GM12873 (cell line): ENCODE measurements at regions not wholly inside any gene's neighbourhood (a gene's known extent, or its start where the extent isn't known, plus 50 kb on each side); places are given as distances from the start of the nearest gene placed in this dataset.

ENCODE experiments used
- TF ChIP-seq, protein P1 (sequence below): IDR thresholded peaks from 2 replicates; pipeline ENCODE4 v1.5.1; 2012; ENCODE audit warnings: low read depth, mild to moderate bottlenecking, moderate library complexity, low read length, control low read depth; ENCODE audit not compliant: insufficient read depth; ENCODE audit errors: missing control alignments

DNA sequence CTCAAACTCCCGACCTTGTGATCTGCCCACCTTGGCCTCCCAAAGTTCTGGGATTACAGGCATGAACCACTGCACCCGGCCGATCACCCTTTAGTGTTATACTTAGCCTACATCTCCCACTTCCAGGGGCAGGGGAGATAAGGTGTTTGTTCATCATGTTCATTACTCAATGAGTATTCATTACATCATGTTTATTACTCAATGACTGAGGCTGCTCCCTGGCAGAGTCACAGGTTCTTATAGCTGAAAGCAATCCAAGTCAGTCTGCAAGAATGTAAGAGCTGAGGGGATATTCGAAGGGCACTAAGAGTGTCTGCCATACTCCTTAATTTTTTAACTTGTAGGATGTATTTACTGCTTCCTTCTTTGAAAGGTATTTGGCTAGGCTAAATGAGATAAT is 214.2 kb downstream of the SPATA31D1 start:
- TF ChIP-seq, protein P1, sequence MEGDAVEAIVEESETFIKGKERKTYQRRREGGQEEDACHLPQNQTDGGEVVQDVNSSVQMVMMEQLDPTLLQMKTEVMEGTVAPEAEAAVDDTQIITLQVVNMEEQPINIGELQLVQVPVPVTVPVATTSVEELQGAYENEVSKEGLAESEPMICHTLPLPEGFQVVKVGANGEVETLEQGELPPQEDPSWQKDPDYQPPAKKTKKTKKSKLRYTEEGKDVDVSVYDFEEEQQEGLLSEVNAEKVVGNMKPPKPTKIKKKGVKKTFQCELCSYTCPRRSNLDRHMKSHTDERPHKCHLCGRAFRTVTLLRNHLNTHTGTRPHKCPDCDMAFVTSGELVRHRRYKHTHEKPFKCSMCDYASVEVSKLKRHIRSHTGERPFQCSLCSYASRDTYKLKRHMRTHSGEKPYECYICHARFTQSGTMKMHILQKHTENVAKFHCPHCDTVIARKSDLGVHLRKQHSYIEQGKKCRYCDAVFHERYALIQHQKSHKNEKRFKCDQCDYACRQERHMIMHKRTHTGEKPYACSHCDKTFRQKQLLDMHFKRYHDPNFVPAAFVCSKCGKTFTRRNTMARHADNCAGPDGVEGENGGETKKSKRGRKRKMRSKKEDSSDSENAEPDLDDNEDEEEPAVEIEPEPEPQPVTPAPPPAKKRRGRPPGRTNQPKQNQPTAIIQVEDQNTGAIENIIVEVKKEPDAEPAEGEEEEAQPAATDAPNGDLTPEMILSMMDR = no peak

DNA sequence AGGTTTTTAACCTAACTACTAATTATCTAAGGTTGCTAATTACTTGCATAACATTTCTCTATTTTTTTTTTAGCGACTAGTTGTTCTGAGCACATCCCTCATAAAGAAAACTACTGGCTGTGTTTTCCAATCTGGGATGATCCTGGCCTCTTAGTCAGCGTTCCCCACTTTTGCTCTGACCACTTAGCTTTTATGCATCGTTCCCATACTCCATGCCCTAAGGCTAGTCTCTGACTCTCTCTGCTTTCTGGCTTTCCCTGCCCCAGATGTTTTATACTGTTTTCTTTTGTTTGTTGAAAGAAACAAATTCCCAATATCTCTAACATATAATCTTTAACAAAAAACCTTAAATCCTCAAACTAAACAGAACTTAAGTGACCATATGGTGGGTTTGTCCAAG is 217.9 kb downstream of the SPATA31D1 start:
- TF ChIP-seq, protein P1 = no peak

DNA sequence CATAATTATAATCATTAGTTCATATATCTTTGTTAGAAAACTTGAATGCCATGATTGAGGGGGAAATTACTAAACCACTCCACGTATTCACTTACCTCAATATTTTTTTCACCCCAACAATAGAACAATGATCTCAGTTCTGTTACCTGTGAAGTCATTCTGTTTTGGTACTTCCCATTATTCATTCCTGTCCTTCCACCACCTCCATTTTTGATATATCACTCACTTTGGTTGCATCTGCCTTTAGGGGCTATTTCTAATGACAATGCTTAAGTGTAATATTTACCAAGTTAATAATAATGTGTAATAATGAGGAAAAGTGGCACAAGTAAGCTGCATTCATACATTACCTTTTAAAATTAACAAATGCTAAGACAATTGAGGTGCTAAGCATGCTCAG is 218.4 kb downstream of the SPATA31D1 start:
- TF ChIP-seq, protein P1 = no peak

GRCh38 chr9:82208741-82209450 is 220.3 kb downstream of the SPATA31D1 start:
- TF ChIP-seq, protein P1 = no peak

GRCh38 chr9:82209797-82210470 is 221.4 kb downstream of the SPATA31D1 start:
- TF ChIP-seq, protein P1 = no peak

DNA sequence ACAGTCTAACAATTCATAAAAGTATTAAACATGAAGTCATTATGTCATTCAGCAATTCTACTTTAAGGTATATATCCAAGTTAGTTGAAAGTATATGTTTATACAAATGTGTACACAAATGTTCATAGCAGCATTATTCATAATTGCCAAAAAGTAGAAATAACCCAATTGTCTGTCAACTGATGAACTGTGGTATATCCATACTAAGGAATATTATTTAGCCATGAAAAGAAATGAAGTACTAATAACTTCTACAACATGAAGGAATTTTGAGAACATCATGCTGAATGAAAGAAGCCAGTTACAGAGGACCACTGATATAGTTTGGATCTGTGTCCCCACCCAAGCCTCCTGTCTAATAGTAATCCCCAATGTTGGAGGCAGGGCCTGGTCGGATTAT is 224.3 kb downstream of the SPATA31D1 start:
- TF ChIP-seq, protein P1 = no peak

- TF ChIP-seq, protein P1 = no peak
These were observed 227.9 kb downstream of the SPATA31D1 start for GRCh38 chr9:82216435-82216834.
